HG03520 (cell line): ENCODE measurements at regions not wholly inside any gene's neighbourhood (a gene's known extent, or its start where the extent isn't known, plus 50 kb on each side); places are given as distances from the start of the nearest gene placed in this dataset.

Experiments used
- ATAC-seq: cut with Tn5 transposase; IDR thresholded peaks from one replicate; pipeline ENCODE4 v1.9.1; 2021; ENCODE audit warnings: mild to moderate bottlenecking, moderate library complexity; ENCODE audit not compliant: unreplicated experiment

- no peak for ATAC-seq
These were observed 170.2 kb upstream of the C9orf72 start for GRCh38 chr9:27743490-27743889.

- ATAC-seq: no peak
These were observed 174.2 kb upstream of the C9orf72 start for GRCh38 chr9:27747450-27747849.

GRCh38 chr9:27749838-27750237, 176.6 kb upstream of the C9orf72 start:
- no peak for ATAC-seq

- ATAC-seq: no peak
These were observed 177.3 kb upstream of the C9orf72 start for GRCh38 chr9:27750566-27750965.

- ATAC-seq: no peak
These were observed 178.8 kb upstream of the C9orf72 start for GRCh38 chr9:27752069-27752468.

GRCh38 chr9:27755846-27756245, 182.6 kb upstream of the C9orf72 start:
- no peak for ATAC-seq

- no peak for ATAC-seq
These were observed 183.1 kb upstream of the C9orf72 start for GRCh38 chr9:27756418-27756817.

- ATAC-seq: no peak
These were observed 190.6 kb upstream of the C9orf72 start for GRCh38 chr9:27763831-27764230.

GRCh38 chr9:27765266-27766072, 192.2 kb upstream of the C9orf72 start:
- ATAC-seq: no peak

- ATAC-seq: no peak
These were observed 193.0 kb upstream of the C9orf72 start for GRCh38 chr9:27766073-27766835.

- ATAC-seq: no peak
These were observed 195.5 kb upstream of the C9orf72 start for GRCh38 chr9:27768781-27769180.

GRCh38 chr9:27770541-27770940, 197.3 kb upstream of the C9orf72 start:
- no peak for ATAC-seq

GRCh38 chr9:27771803-27772545, 198.7 kb upstream of the C9orf72 start:
- ATAC-seq: no peak

GRCh38 chr9:27784847-27785713, 211.8 kb upstream of the C9orf72 start:
- no peak for ATAC-seq

GRCh38 chr9:27785714-27786100, 212.4 kb upstream of the C9orf72 start:
- ATAC-seq: peak; percentile 58

- ATAC-seq: no peak
These were observed 214.6 kb upstream of the C9orf72 start for GRCh38 chr9:27787891-27788290.

- ATAC-seq: no peak
These were observed 218.0 kb upstream of the C9orf72 start for GRCh38 chr9:27791311-27791710.

- ATAC-seq: no peak
These were observed 219.8 kb upstream of the C9orf72 start for GRCh38 chr9:27792971-27793689.

GRCh38 chr9:27799326-27799725, 226.0 kb upstream of the C9orf72 start:
- no peak for ATAC-seq

- no peak for ATAC-seq
These were observed 226.9 kb upstream of the C9orf72 start for GRCh38 chr9:27800159-27800558.
